Stimulated activated naive B cell treated with anti-CD40 and anti-IgM and Interleukin-4, amounts not matched to agents 10 μg/mL and 1 μg/mL and 100 μg/mL, for 72 hours (primary cell): ENCODE measurements at regions not wholly inside any gene's neighbourhood (a gene's known extent, or its start where the extent isn't known, plus 50 kb on each side); places are given as distances from the start of the nearest gene placed in this dataset.
A peak's percentile ranks its signal among the peaks of the same experiment; 100 is the strongest.
"Not testable (repeated sequence)": the region's sequence is repeated elsewhere in the genome, so short reads cannot be mapped to it uniquely, and the experiment has no call there.

Experiments used
- ATAC-seq, 2 donors: fragments of 150-1000 bp; cut with Tn5 transposase; replicated peaks; 2 replicates each; pipeline ENCODE4 v1.10.0; 2021; ENCODE audit warnings: moderate library complexity in 1 of 2
- DNase-seq: peaks from one replicate; pipeline ENCODE4 v3.0.0; 2021
- H3K27ac Mint-ChIP-seq: one replicate; pipeline ENCODE4 v1.8.0; 2022; ENCODE audit warnings: mild to moderate bottlenecking, mixed read lengths
- H3K27me3 Mint-ChIP-seq, 2 donors: one replicate each; pipeline ENCODE4 v1.8.0; 2022; ENCODE audit warnings: mixed read lengths in 2 of 2
- H3K36me3 Mint-ChIP-seq, 2 donors: one replicate each; pipeline ENCODE4 v1.8.0; 2022; ENCODE audit warnings: mixed read lengths in 2 of 2, mild to moderate bottlenecking in 1 of 2
- H3K4me1 Mint-ChIP-seq, 2 donors: one replicate each; pipeline ENCODE4 v1.8.0; 2022; ENCODE audit warnings: mixed read lengths in 2 of 2, mild to moderate bottlenecking in 1 of 2
- H3K4me3 Mint-ChIP-seq, 2 donors: one replicate each; pipeline ENCODE4 v1.8.0; 2022; ENCODE audit warnings: mild to moderate bottlenecking in 2 of 2, mixed read lengths in 2 of 2, moderate library complexity in 1 of 2
- H3K9me3 Mint-ChIP-seq, 2 donors: one replicate each; pipeline ENCODE4 v1.8.0; 2022; ENCODE audit warnings: mixed read lengths in 2 of 2, mild to moderate bottlenecking in 1 of 2

- Mint-ChIP-seq H3K9me3 (peaks cover 5 to 10% of the 10 kb centered on the region in 2 donors), H3K4me1 (no peaks in the 10 kb centered on the region), H3K27me3 (no peaks in the 10 kb centered on the region), H3K36me3 (peaks cover 9 to 11% of the 10 kb centered on the region in 2 donors), H3K27ac (no peak overlapping the region), H3K4me3 (no peak overlapping the region)
- ATAC-seq (no peak), DNase-seq (no peak)
Measured at GRCh38 chr16:72637306-72637705, 410.6 kb downstream of the ZFHX3 start.

GRCh38 chr16:72635694-72636093 lies 412.2 kb downstream of the ZFHX3 start:
- DNase-seq (no peak), ATAC-seq (no peak)
- peaks cover 9 to 11% of the 10 kb centered on the region in 2 donors for H3K36me3 Mint-ChIP-seq
- H3K27ac Mint-ChIP-seq: no peak overlapping the region
- H3K27me3 Mint-ChIP-seq: no peaks in the 10 kb centered on the region
- no peaks in the 10 kb centered on the region for H3K4me1 Mint-ChIP-seq
- H3K9me3 Mint-ChIP-seq: peaks cover 5 to 10% of the 10 kb centered on the region in 2 donors
- H3K4me3 Mint-ChIP-seq: no peak overlapping the region

GRCh38 chr16:72635104-72635503 lies 412.8 kb downstream of the ZFHX3 start:
- Mint-ChIP-seq H3K9me3 (peaks cover 5 to 10% of the 10 kb centered on the region in 2 donors), H3K27ac (no peak overlapping the region), H3K4me1 (no peaks in the 10 kb centered on the region), H3K27me3 (no peaks in the 10 kb centered on the region), H3K4me3 (no peak overlapping the region), H3K36me3 (peaks cover 9 to 11% of the 10 kb centered on the region in 2 donors)
- ATAC-seq (no peak), DNase-seq (no peak)

- not testable (repeated sequence) for H3K36me3 Mint-ChIP-seq, DNase-seq, H3K27ac Mint-ChIP-seq, H3K27me3 Mint-ChIP-seq, ATAC-seq, H3K4me1 Mint-ChIP-seq, H3K9me3 Mint-ChIP-seq, H3K4me3 Mint-ChIP-seq
Measured at GRCh38 chr16:72627182-72627896, 420.6 kb downstream of the ZFHX3 start.

GRCh38 chr16:72626623-72627022 lies 421.3 kb downstream of the ZFHX3 start:
- no peak for DNase-seq
- no peak for ATAC-seq
- H3K36me3 Mint-ChIP-seq: peaks cover 2 to 3% of the 10 kb centered on the region in 2 donors
- H3K4me1 Mint-ChIP-seq: no peaks in the 10 kb centered on the region
- H3K4me3 Mint-ChIP-seq: no peak overlapping the region
- H3K27me3 Mint-ChIP-seq: no peaks in the 10 kb centered on the region
- H3K27ac Mint-ChIP-seq: no peak overlapping the region
- peaks cover 4 to 5% of the 10 kb centered on the region in 2 donors for H3K9me3 Mint-ChIP-seq

GRCh38 chr16:72621651-72622050 lies 426.3 kb downstream of the ZFHX3 start:
- no peaks in the 10 kb centered on the region for H3K4me1 Mint-ChIP-seq
- H3K27ac Mint-ChIP-seq: no peak overlapping the region
- H3K9me3 Mint-ChIP-seq: peaks cover 4% of the 10 kb centered on the region in 2 donors
- H3K4me3 Mint-ChIP-seq: no peak overlapping the region
- no peak for DNase-seq
- ATAC-seq: no peak
- H3K27me3 Mint-ChIP-seq: no peaks in the 10 kb centered on the region
- peaks cover 0 to 3% of the 10 kb centered on the region in 2 donors for H3K36me3 Mint-ChIP-seq

- Mint-ChIP-seq H3K36me3 (peaks cover 0 to 5% of the 10 kb centered on the region in 2 donors), H3K27me3 (no peaks in the 10 kb centered on the region), H3K27ac (no peak overlapping the region), H3K4me3 (no peak overlapping the region), H3K9me3 (peaks cover 5% of the 10 kb centered on the region in 2 donors), H3K4me1 (peaks cover 1 to 4% of the 10 kb centered on the region in 2 donors)
- ATAC-seq (no peak), DNase-seq (no peak)
Measured at GRCh38 chr16:72620853-72621252, 427.1 kb downstream of the ZFHX3 start.

- ATAC-seq: no peak
- Mint-ChIP-seq H3K4me1 (peaks cover 1 to 7% of the 10 kb centered on the region in 2 donors), H3K36me3 (peaks cover 1 to 7% of the 10 kb centered on the region in 2 donors), H3K4me3 (no peak overlapping the region), H3K9me3 (peaks cover 6 to 7% of the 10 kb centered on the region in 2 donors), H3K27ac (no peak overlapping the region), H3K27me3 (no peaks in the 10 kb centered on the region)
- DNase-seq: no peak
Measured at GRCh38 chr16:72620348-72620747, 427.6 kb downstream of the ZFHX3 start.

- Mint-ChIP-seq H3K4me1 (peaks cover 1 to 12% of the 10 kb centered on the region in 2 donors), H3K9me3 (peaks cover 6 to 7% of the 10 kb centered on the region in 2 donors), H3K27me3 (no peaks in the 10 kb centered on the region), H3K4me3 (no peak overlapping the region), H3K36me3 (peaks cover 1 to 7% of the 10 kb centered on the region in 2 donors), H3K27ac (no peak overlapping the region)
- no peak for DNase-seq
- no peak for ATAC-seq
Measured at GRCh38 chr16:72615856-72616255, 432.1 kb downstream of the ZFHX3 start.

GRCh38 chr16:72612718-72613117 lies 435.2 kb downstream of the ZFHX3 start:
- Mint-ChIP-seq H3K4me1 (peaks cover 10 to 25% of the 10 kb centered on the region in 2 donors), H3K4me3 (no peak overlapping the region), H3K36me3 (peaks cover 1 to 7% of the 10 kb centered on the region in 2 donors), H3K27me3 (no peaks in the 10 kb centered on the region), H3K9me3 (peaks cover 6 to 12% of the 10 kb centered on the region in 2 donors), H3K27ac (peak overlapping the region; percentile 21)
- ATAC-seq (no peak), DNase-seq (no peak)

GRCh38 chr16:72612256-72612655 lies 435.7 kb downstream of the ZFHX3 start:
- Mint-ChIP-seq H3K27me3 (no peaks in the 10 kb centered on the region), H3K36me3 (peaks cover 1 to 7% of the 10 kb centered on the region in 2 donors), H3K27ac (no peak overlapping the region), H3K9me3 (peaks cover 6 to 12% of the 10 kb centered on the region in 2 donors), H3K4me3 (no peak overlapping the region), H3K4me1 (peaks cover 10 to 25% of the 10 kb centered on the region in 2 donors)
- ATAC-seq (no peak), DNase-seq (no peak)

- Mint-ChIP-seq H3K36me3 (no peaks in the 10 kb centered on the region), H3K4me1 (peaks cover 9 to 18% of the 10 kb centered on the region in 2 donors), H3K9me3 (peaks cover 0 to 5% of the 10 kb centered on the region in 2 donors), H3K27me3 (no peaks in the 10 kb centered on the region), H3K4me3 (peak overlapping the region in 1 of 2 donors; percentile 8), H3K27ac (no peak overlapping the region)
- ATAC-seq (peak; percentile 45 to 54), DNase-seq (no peak)
Measured at GRCh38 chr16:72609933-72610332, 438.0 kb upstream of the PMFBP1 start.

GRCh38 chr16:72609066-72609465 lies 437.1 kb upstream of the PMFBP1 start:
- Mint-ChIP-seq H3K9me3 (peaks cover 0 to 5% of the 10 kb centered on the region in 2 donors), H3K4me3 (no peak overlapping the region), H3K4me1 (peaks cover 9 to 23% of the 10 kb centered on the region in 2 donors), H3K27ac (no peak overlapping the region), H3K36me3 (no peaks in the 10 kb centered on the region), H3K27me3 (no peaks in the 10 kb centered on the region)
- ATAC-seq (no peak), DNase-seq (no peak)

GRCh38 chr16:72604375-72604774 lies 432.4 kb upstream of the PMFBP1 start:
- ATAC-seq (no peak), DNase-seq (no peak)
- H3K27me3 Mint-ChIP-seq: no peaks in the 10 kb centered on the region
- no peaks in the 10 kb centered on the region for H3K9me3 Mint-ChIP-seq
- H3K4me3 Mint-ChIP-seq: no peak overlapping the region
- peaks cover 3% of the 10 kb centered on the region in 2 donors for H3K36me3 Mint-ChIP-seq
- peaks cover 0 to 7% of the 10 kb centered on the region in 2 donors for H3K4me1 Mint-ChIP-seq
- no peak overlapping the region for H3K27ac Mint-ChIP-seq

GRCh38 chr16:72602499-72602898 lies 430.5 kb upstream of the PMFBP1 start:
- Mint-ChIP-seq H3K9me3 (peaks cover 3 to 6% of the 10 kb centered on the region in 2 donors), H3K27ac (no peak overlapping the region), H3K4me3 (no peak overlapping the region), H3K4me1 (peaks cover 6 to 14% of the 10 kb centered on the region in 2 donors), H3K36me3 (peaks cover 6 to 7% of the 10 kb centered on the region in 2 donors), H3K27me3 (no peaks in the 10 kb centered on the region)
- DNase-seq: no peak
- ATAC-seq: no peak
